ENCODE measurements at regions not wholly inside any gene's neighbourhood (a gene's known extent, or its start where the extent isn't known, plus 50 kb on each side); places are given as distances from the start of the nearest gene placed in this dataset.

- TF ChIP-seq POLR2A (IDR thresholded peaks at IDR 0.05) (no peak), POLR2AphosphoS5 (IDR thresholded peaks at IDR 0.05) (no peak)
Observed at GRCh38 chr6:12431023-12431422, 140.9 kb downstream of the EDN1 start.

Measured in suprapubic skin (tissue), 4 donors.